GM10266 (cell line): ENCODE measurements at regions not wholly inside any gene's neighbourhood (a gene's known extent, or its start where the extent isn't known, plus 50 kb on each side); places are given as distances from the start of the nearest gene placed in this dataset.

ENCODE experiments used
- DNase-seq: peaks from one replicate; pipeline ENCODE4 v3.0.0; 2012; ENCODE audit errors: extremely low spot score
- TF ChIP-seq, protein P1 (sequence below): IDR thresholded peaks from 2 replicates; pipeline ENCODE4 v1.5.1; 2012; ENCODE audit warnings: mild to moderate bottlenecking, low read depth; ENCODE audit not compliant: control insufficient read depth, insufficient read depth; ENCODE audit errors: missing control alignments

DNA sequence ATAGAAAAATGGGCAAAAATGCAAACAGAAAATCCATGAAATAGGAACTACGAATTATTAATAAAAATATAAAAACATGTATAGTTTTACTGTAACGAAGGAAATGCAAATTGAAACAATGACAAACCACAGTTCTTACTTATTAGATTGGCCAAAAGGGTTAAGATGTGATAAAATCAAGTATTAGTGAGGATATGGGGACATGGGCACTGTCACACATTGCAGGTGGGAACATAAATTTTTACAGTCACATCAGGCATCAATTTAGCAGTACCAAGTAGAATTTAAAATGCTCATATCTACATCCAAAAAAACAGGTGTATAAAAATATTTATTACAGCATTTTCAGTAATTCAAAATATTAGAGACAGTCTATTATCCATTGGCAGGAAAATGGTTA lies 353.2 kb upstream of the API5 start:
- no peak for DNase-seq
- TF ChIP-seq, protein P1, sequence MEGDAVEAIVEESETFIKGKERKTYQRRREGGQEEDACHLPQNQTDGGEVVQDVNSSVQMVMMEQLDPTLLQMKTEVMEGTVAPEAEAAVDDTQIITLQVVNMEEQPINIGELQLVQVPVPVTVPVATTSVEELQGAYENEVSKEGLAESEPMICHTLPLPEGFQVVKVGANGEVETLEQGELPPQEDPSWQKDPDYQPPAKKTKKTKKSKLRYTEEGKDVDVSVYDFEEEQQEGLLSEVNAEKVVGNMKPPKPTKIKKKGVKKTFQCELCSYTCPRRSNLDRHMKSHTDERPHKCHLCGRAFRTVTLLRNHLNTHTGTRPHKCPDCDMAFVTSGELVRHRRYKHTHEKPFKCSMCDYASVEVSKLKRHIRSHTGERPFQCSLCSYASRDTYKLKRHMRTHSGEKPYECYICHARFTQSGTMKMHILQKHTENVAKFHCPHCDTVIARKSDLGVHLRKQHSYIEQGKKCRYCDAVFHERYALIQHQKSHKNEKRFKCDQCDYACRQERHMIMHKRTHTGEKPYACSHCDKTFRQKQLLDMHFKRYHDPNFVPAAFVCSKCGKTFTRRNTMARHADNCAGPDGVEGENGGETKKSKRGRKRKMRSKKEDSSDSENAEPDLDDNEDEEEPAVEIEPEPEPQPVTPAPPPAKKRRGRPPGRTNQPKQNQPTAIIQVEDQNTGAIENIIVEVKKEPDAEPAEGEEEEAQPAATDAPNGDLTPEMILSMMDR = no peak

DNA sequence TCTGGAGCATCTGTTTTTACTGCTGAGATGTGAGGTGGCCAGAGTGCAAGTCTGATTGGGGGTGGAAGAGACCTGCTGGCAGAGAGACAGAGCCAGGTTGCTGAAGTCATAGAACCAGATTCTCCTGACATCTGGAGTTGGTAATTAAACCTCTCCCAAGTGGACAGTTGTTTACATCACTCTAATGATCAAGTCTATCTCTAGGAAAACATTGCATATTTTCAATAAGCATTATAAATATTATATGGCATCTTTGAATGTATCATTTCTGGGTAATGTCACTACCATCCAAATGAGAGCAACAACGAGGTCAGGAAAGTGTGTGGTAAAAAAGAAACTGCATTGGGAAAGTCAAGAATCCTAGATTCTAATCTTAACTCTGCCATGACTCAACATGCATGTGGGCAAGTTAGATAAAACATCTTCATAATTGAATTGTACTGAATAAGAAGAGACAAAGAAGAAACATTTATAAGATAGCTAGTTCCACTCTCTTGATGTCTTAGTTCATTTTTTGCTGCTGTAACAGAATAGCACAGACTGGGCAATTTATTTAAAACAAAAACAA lies 351.2 kb upstream of the API5 start:
- TF ChIP-seq, protein P1 = no peak
- no peak for DNase-seq

DNA sequence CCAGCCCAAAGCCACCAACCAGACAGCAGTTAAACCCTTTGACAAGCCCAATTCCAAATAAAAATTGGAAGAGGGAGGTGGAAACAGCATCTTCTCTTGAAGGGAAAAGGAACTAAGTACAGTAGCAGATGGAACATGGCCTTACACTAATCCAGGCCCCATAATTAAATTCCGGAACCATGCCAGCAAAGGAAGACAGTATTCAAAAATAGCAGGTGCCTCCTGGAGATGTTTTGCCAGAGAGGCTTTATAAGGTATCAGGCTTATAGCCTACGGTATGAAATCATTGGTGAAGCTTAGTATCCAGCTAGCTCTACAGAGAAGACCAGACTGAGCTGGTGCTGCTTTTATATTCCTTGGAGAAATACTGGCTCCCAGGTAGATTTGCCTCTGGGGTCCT lies 344.1 kb upstream of the API5 start:
- DNase-seq = no peak
- TF ChIP-seq, protein P1 = no peak

DNA sequence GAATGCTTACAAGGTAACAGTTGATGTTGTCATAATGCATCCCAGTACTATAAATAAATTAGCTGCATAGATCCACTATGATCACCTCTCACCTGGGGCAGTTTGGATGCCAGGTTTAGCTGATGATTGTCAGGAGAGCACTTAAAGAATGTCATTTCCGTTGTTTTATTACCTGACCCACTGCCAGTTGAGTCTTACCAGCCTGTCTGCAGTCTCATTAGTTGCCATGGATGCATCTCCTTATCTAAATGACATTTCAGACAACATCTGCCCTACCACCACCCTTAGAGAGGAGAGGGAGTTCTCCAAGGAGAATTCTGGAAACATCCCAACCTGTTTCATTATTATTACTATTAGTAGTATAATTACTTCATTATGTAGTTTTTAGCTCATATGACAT lies 339.1 kb upstream of the API5 start:
- TF ChIP-seq, protein P1 = no peak
- DNase-seq = no peak

DNA sequence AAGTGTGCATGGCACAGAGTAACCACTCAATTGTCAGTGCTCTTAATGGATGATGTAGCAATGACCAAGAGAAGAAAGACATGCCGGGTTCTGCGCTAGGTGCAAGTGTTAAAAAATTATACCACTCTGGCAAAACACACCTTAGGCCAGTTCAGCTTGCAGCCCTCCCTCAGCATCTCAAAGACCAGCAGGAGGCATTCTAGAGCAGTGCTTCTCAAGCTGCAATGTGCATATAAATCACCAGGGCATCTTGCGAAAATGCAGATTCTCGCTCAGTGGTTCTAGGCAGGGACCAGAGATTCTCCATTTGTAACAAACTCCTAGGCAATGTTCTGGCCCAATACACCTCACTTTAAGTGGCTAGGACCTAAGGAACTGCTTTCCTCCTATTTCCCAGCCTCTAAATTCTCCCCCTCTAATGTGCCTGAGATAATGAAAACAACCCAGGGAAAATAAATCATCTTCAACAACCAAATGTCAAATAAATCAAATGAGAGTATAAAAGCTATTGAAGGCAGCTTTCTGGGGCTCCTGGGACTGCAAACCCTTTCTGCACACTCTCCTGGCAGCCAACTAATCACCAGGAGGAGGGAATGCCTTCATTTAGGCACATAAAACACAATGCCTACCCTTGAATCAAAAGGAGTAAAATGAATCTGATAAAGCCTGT lies 337.2 kb upstream of the API5 start:
- TF ChIP-seq, protein P1 = no peak

DNA sequence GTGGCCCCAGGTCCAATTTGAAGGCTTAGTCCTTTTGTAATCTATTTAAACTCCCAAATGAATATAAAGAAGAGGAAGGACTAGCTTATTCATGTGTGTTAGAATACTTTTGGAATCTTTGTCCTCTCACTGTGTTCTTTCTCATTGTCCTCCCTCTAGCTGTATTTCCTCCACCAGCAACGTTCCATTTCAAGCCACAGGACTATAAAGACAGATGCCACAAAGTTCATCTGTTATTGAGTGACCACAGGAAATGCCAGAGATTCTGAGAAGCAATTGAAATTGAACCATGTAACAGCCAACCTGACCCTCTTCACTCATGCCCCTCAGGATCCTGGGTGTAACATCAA lies 336.6 kb upstream of the API5 start:
- no peak for DNase-seq
- TF ChIP-seq, protein P1 = no peak

More for the DNA sequence above, 337.2 kb upstream of the API5 start:
- no peak for DNase-seq

DNA sequence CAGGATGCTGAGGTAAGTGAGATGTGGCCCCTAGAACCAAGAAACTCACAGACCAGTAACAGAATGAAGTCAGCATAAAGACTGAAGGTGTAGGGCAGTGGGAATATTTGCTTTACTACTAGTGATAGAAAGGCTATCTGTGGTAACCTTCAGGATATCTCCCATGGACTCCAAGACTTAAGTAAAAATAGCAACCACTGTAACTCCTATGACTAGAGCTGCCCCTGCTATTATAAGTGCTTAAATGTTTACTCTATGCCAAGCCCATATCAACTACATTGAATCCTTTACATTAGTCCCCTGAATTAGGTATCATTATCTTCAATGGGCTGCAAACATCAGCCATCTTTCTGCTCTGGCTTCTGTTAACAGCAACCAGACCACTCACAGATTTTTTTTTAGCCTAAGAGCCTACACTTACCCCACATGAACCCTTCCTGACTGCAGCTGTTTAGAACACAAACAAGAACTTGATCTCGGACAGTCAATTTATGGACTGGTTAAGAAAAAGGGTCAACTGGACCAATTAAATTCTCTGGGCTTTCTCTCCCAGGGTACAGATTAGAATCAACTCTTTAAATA lies 335.1 kb upstream of the API5 start:
- DNase-seq = no peak
- TF ChIP-seq, protein P1 = no peak
